ENCODE measurements at regions not wholly inside any gene's neighbourhood (a gene's known extent, or its start where the extent isn't known, plus 50 kb on each side); places are given as distances from the start of the nearest gene placed in this dataset.

DNA sequence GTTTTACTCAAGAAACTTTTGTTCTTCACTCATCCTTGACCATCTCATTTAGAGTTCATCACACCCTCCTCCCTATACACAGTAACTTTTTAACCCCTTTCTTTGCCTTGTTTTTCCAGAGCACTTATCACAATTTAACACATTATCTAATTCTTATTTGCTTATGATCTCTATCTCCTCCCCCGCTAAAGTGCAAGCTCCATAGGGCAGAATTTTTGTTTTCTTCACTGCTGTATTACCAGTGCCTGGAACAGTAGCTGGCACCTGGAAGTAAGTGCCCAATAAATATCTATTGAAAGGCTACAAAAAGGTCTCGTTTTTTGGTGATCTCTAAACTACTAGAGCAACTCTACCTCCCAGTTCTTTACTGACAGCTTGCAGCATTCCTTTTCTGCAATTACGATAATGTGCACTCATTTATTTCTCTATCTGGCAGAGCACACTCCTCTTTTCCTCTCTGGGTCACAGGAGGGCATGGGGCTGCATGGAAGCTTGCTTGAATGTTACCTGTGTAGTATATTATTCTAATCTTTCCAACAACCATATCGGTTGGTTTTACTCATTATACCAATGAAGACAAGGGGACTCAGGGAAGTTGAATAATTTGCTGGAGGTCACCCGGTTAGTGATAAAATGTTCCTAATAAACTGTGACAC lies 57.4 kb upstream of the CHST9 start:
- TF ChIP-seq, protein P1, sequence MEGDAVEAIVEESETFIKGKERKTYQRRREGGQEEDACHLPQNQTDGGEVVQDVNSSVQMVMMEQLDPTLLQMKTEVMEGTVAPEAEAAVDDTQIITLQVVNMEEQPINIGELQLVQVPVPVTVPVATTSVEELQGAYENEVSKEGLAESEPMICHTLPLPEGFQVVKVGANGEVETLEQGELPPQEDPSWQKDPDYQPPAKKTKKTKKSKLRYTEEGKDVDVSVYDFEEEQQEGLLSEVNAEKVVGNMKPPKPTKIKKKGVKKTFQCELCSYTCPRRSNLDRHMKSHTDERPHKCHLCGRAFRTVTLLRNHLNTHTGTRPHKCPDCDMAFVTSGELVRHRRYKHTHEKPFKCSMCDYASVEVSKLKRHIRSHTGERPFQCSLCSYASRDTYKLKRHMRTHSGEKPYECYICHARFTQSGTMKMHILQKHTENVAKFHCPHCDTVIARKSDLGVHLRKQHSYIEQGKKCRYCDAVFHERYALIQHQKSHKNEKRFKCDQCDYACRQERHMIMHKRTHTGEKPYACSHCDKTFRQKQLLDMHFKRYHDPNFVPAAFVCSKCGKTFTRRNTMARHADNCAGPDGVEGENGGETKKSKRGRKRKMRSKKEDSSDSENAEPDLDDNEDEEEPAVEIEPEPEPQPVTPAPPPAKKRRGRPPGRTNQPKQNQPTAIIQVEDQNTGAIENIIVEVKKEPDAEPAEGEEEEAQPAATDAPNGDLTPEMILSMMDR (IDR thresholded peaks at IDR 0.05) = no peak
- no peak overlapping the region for H3K4me3 ChIP-seq
- DNase-seq (ENCODE audit: low spot score) (no peak), ATAC-seq (ENCODE audit: insufficient number of reproducible peaks, low FRiP score, low read depth) (no peak)
- no peaks in the 10 kb centered on the region for H3K4me1 ChIP-seq (ENCODE audit: control insufficient read depth in 1 of 2, low read depth in 2 of 2)
- no peak overlapping the region for H3K27ac ChIP-seq
- no peaks in the 10 kb centered on the region for H3K36me3 ChIP-seq
- H3K9me3 ChIP-seq = no peaks in the 10 kb centered on the region
- no peaks in the 10 kb centered on the region for H3K27me3 ChIP-seq (replicated peaks; ENCODE audit: insufficient read depth)

DNA sequence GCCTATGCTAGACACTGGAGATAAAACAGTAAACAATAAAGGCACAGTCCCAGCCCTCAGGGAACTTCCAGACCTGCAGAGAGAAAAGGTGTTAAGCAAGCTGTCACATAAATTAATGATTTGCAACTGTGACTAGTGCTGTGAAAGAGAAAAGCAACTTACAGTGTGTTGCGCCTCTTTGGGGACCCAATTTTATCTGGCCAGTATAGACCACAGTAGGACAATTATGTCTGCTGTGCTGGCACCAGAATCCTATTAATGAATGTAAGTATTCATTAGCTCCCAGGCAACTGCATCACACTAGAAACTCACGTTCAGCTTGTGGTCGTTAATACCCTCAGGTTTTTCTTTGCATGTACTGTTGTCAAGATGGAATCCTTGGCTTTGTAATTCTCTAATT lies 55.3 kb upstream of the CHST9 start:
- Histone ChIP-seq H3K27ac (no peak overlapping the region), H3K36me3 (no peaks in the 10 kb centered on the region), H3K4me1 (ENCODE audit: control insufficient read depth in 1 of 2, low read depth in 2 of 2) (no peaks in the 10 kb centered on the region), H3K4me3 (no peak overlapping the region), H3K9me3 (no peaks in the 10 kb centered on the region), H3K27me3 (replicated peaks; ENCODE audit: insufficient read depth) (no peaks in the 10 kb centered on the region)
- DNase-seq (ENCODE audit: low spot score) = no peak
- no peak for ATAC-seq (ENCODE audit: insufficient number of reproducible peaks, low FRiP score, low read depth)
- TF ChIP-seq, protein P1 (IDR thresholded peaks at IDR 0.05) = no peak

DNA sequence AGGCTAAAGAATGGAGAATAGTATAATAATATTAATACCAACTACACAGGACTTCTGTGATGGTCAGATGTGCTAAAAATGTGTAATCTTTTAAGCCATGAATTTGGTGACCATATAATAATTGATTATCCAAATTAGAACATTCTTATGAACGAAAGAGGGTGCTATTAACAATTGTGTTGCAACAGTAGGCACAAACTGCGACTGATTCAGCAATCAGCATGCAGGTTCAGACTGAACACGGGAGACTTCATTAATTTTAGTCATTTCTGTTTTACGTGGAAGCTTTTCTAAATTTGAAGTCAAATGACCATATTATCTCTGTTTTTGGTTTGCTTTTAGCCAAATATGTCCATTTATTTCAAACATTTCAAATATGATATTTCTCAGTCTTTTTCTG lies 54.6 kb upstream of the CHST9 start:
- Histone ChIP-seq H3K27me3 (replicated peaks; ENCODE audit: insufficient read depth) (no peaks in the 10 kb centered on the region), H3K27ac (no peak overlapping the region), H3K4me1 (ENCODE audit: control insufficient read depth in 1 of 2, low read depth in 2 of 2) (no peaks in the 10 kb centered on the region), H3K9me3 (no peaks in the 10 kb centered on the region), H3K36me3 (no peaks in the 10 kb centered on the region), H3K4me3 (no peak overlapping the region)
- TF ChIP-seq, protein P1 (IDR thresholded peaks at IDR 0.05) = no peak
- no peak for DNase-seq (ENCODE audit: low spot score)
- ATAC-seq (ENCODE audit: insufficient number of reproducible peaks, low FRiP score, low read depth) = no peak

DNA sequence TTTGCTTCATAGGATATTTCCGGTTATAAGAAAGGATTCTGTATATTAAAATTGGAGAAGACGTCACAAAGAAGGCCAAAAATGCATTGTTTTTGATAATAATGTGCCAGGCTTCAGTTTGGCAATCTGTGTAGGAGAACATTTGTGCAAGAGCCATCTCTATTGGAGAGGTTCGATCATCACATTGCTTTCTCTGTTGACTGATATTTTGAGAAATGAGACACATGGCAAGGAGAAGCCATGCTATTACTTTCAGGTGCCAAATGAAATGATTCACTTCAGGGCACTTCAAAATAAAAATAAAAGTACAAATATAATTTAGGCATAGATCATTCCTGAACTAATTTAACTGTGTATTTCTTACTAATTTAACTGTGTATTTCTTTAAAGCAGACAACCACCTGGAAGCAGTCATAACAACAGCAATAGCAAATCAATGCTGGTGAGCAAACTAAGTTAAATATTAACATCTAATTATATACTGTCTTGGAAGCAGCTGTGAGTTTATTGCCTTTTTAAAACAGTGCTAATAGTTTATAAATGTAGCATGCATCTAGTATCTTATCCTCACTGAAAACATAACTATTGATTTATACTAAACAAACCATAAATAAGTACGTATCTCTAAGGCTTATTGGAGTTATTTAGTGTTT lies 50.2 kb upstream of the CHST9 start:
- Histone ChIP-seq H3K4me3 (no peak overlapping the region), H3K36me3 (no peaks in the 10 kb centered on the region), H3K9me3 (no peaks in the 10 kb centered on the region), H3K27me3 (replicated peaks; ENCODE audit: insufficient read depth) (no peaks in the 10 kb centered on the region), H3K27ac (no peak overlapping the region), H3K4me1 (ENCODE audit: control insufficient read depth in 1 of 2, low read depth in 2 of 2) (no peaks in the 10 kb centered on the region)
- DNase-seq (ENCODE audit: low spot score) = no peak
- TF ChIP-seq, protein P1 (IDR thresholded peaks at IDR 0.05) = no peak
- no peak for ATAC-seq (ENCODE audit: insufficient number of reproducible peaks, low FRiP score, low read depth)
